Uterus (tissue), 2 donors: ENCODE measurements at regions not wholly inside any gene's neighbourhood (a gene's known extent, or its start where the extent isn't known, plus 50 kb on each side); places are given as distances from the start of the nearest gene placed in this dataset.

Experiments used
- CTCF ChIP-seq, 4 experiments: fragments of 200-600 bp in 2 of 4; fragments of 450-650 bp in 2 of 4; sonication (generic) in 2 of 4; IDR thresholded peaks; one replicate each; pipeline ENCODE4 v1.5.1; 2016 to 2019; ENCODE audit warnings: antibody characterized with exemption in 4 of 4, mild to moderate bottlenecking in 2 of 4, moderate library complexity in 1 of 4
- POLR2A ChIP-seq, 2 donors: fragments of 450-650 bp; IDR thresholded peaks; one replicate each; pipeline ENCODE4 v1.6.1; 2016; ENCODE audit warnings: antibody characterized with exemption in 2 of 2, mild to moderate bottlenecking in 1 of 2, moderate library complexity in 1 of 2

GRCh38 chr19:31818798-31819105 is 469.5 kb upstream of the TSHZ3 start:
- TF ChIP-seq CTCF (IDR thresholded peaks at IDR 0.05) (no peak), POLR2A (IDR thresholded peaks at IDR 0.05) (no peak)
